NCI-H2227 (cell line): ENCODE measurements at regions not wholly inside any gene's neighbourhood (a gene's known extent, or its start where the extent isn't known, plus 50 kb on each side); places are given as distances from the start of the nearest gene placed in this dataset.
"Not testable (repeated sequence)": the region's sequence is repeated elsewhere in the genome, so short reads cannot be mapped to it uniquely, and the experiment has no call there.

ENCODE experiments used
- DNase-seq: peaks from one replicate; lab custom pipeline; 2025; ENCODE audit not compliant: unreplicated experiment; lab: John Stamatoyannopoulos, UW

DNA sequence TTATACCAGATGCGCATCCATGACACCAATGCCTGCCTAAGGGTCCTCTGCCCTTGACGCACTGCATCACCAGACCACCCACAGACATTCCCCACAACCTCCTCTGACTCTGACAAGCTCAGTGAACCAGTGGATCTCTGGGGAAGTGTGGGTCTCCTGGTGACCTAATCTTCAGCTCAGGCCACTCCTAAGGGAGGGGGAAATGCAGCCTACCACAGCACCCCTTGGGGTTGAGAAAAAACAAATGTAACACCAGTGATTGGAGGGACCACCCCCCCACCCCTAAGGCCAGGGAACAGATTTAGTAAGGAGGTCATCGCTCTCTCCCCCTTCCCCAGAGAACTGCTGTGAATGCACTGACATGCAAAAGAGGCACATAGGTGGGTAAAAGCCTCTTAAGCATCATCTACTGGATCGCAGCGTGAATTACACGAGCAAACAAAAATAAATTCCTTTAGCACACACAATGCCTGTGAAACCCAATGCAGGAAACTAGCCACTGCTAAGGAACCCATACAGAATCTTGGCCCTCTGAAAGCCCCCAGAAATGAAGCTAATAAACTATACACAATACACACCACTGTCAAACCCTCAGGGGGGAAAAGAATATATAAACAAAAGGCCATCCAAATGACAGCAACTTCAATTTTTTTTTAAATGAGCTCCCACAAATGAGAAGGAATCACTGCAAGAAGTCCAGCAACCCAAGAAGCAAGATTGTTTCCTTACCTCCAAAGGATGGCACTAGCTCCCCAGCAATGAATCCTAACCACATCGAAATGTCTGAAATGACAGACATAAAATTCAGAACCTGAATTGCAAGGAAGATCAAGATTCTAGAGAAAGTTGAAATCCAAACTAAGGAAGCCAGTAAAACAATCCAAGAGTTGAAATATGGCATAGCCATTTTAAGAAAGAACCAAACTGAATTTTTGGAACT, 513.7 kb upstream of the PTGER4 start:
- no peak for DNase-seq

DNA sequence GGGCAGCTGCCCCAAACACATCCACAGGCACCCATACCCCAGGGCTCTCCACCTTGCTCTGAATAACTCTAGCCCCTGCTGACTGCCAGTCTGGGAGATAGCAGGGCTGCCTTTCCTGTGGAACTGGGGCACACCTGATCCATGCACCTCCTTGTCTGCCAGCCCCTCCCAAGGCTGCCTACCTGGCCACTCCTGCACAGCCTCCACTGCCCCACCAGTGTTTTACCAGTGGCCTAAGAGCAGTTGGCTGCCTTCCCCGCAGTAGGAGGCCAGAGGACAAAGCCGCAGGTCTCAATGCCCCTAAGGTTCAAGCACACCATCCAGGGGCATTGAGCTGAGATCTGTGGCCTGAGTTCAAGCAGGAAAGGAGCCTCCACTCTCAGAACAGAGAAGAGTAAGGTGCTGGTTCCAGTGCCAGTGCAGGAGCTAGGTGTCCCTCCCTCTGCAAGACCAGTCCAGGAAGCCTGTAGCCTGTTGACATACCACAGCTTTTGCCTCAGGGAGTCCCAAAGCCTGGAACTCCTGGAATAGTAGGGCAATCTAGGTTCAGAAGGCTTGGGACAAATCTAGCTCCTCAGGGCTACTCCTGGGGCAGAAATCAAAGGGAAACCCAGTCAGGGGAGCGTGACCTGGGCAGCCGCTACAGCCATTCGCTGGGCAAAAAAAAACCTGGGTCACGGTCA, 514.5 kb upstream of the PTGER4 start:
- DNase-seq, result no peak

DNA sequence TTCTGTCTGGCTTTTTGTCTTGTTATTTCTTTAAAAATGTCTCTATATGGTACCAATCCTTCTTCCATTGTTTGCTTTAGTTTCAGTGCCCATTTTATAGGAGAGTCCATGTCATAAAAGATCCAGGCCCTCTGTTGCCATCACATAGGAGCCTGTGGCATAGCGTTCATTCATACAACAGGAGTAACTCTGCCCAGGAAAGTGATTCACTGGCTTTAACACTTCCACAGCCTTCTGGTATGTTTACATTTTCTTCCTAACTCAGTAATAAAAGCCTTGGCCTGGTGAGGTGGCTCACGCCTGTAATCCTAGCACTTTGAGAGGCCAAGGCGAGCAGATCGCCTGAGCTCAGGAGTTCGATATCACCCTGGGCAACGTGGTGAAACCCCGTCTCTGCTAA, 519.3 kb upstream of the PTGER4 start:
- DNase-seq, result no peak

DNA sequence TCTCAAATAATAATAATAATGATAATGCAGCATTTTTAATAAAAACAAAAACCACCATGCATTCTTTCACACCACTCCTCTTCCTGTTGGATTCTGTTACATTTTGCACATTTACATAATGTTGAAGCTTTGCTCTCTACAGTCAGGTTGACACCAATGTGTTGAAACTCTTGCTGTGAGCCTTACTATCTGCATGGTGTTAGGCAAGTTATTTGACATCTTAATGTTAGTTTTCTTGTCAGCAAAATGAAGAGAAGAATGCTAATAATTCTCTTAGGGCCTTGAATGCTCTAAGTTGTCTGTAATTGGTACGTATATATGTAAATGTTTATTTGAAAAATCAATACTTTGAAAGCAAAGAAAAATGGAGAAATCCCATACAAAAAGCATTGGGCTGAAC, 525.5 kb upstream of the PTGER4 start:
- DNase-seq, result no peak

DNA sequence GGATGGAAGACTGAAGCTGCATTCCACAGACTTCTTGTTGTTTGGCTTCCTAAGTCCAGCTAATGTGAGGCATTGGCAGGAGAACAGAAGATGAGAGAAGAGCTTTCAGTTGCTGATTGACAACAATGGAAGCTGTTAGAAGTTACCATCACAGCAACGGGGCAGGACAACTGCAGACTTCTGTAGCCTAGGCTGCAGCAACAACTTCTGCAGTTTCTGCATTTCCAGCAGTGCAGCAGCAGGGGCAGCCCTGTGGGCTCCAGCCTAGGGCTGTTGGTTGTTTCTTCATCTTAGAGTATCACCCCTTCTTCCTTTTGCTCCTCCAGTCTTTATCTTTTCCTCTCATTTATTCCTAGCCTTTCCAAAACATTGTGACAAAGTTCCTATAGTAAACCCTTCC, 528.8 kb upstream of the PTGER4 start:
- no peak for DNase-seq

DNA sequence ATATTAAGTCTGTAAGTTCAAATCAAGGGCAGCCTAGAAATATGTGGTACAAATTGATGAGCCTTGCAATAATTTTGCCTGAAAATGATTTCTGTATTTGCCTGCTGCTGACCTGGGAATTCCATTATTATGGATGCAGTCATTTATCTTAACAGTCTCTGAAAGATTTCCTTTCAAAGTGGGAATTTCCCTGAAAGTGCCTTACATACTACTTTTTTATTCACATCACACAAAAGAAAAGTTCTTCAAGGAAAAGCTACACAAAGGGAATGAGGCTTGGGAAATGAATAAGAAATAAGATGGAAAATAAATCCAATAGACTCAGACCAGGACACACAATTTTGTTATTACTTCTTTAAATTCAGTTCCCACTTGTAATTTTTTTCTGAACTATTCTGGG, 537.8 kb upstream of the PTGER4 start:
- no peak for DNase-seq

DNA sequence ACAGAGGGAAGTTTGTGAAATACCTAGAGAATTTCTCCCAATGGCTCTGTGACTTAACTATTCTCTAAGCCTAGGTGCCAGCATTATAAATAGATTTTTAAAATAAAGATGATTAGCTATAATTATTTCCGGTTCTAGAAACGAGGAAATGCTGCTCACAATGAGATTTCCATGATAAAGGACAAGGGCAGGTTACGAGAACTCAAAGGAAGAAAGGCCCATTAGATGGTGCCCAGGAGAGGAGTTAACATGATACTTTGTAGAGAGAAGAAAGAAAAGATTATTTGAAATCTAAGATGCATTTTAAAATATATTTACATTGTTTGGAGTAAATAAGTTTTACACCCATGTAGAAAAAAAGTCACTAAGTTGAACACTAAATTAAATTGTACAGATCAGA, 538.3 kb upstream of the PTGER4 start:
- no peak for DNase-seq

DNA sequence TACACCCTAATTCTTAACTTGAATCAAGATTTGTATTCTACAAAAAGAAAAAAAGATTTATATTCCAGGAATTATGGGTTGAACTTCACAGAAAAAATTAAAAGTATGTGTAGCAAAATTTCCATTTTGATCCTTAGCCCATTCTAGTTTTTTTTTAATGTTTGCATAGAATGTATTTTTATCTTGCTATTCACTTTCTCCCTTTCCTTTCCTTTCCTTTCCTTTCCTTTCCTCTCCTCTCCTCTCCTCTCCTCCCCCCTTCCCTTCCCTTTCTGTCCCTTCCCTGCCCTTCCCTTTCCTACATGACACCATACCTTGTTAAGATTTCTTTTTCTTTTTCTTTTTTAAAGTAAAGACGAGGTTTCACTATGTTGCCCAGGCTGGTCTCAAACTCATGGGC, 542.5 kb upstream of the PTGER4 start:
- no peak for DNase-seq

DNA sequence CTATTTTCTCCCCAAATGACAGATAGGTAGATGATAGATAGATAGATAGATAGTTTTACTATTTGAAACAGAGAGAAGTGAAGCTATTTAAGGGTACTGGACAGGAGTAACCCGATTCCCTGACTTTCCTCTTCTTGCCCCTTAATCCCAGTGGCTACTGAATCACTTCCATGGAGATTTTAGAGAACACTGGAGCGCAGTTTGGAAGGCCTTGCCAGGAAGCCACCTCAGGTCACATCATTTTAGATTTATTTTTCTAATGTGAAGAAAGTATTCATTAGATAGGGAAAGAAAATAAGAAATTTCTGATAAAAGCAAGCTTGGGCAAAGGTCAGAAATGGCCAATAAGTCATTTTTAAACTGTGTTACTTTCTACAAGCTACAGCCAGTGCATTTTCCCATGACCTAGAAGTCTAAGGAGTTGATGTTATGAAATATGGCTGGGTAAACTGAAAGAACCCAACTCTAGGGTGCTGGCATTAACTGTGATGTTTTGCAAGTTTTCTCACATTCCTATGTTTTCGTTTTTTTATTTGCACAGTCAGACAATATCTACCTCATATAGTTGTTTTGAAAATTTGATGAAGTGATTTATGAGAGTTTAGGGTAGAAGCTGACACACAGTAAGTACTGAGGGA, 544.7 kb upstream of the PTGER4 start:
- no peak for DNase-seq

DNA sequence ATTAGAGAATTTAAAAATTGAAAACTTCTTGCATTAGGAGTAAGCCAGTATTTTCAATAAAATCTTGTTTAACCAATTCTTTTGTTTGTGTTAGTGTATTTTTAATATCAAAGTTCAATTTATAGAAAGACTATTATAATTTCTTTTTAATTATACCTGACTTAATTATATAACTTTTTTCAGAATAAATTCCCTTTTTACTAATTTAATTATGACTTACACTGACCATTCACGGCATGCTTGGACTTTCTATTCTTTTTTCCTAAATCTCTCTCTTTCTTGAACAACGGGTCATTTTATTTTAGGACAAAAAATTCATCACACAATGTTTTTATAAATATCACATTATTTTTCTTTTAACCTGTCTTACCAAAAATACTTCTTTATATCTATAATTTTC, 555.3 kb upstream of the PTGER4 start:
- DNase-seq, result no peak

DNA sequence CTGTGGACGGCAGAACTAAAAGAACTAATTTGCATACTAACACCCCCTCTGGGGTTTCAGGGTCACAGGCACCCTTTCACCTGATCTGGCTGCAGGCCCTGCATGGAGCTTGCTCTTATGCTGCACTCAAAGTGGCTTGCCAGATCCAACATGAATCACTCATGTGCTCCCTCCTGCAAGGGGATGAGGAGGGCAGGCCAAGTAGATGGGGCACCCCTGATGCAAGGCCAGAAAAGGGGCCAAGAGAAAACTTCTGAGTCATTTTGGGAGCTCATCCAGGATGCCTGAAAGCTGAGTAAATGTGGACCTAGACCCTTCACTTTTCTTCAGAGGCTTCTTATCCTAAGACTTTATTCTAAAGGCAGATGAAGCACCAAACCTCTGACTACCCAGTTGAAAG, 558.5 kb upstream of the PTGER4 start:
- DNase-seq, result no peak

DNA sequence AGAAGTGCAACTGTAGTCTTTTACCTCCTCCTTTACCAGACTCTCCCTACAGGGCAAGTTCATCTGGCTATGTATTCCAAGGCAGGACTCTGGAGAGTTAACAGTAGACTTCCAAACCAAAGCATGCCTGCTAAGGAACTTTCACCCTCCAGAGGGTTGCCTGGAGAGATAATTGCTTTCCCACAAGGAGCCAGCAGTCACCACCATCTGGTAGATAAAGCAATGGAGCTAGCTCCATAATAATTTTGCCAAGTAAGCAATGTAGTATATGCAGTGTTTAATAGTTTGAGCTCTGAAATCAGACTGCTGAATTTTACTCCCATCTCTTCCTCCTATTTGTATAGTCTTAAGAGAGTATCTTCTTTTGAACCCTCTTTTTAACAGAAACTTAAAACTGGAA, 566.8 kb upstream of the PTGER4 start:
- no peak for DNase-seq

DNA sequence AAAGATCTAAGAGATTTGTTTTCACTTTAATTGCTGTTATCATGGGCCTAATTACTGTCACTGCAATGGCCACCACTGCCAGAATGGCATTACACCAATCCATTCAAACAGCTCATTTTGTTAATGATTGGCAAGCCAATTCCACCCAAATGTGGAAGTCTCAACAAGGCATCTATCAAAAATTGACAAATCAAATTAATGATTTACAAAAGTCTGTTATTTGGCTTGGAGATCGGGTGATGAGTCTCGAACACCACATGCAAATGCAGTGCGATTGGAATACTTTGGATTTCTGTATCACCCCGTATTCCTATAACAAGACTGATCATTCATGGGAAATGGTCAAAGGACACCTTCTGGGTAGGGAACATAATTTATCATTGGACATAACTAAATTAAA, 568.7 kb upstream of the PTGER4 start:
- DNase-seq, result not testable (repeated sequence)

DNA sequence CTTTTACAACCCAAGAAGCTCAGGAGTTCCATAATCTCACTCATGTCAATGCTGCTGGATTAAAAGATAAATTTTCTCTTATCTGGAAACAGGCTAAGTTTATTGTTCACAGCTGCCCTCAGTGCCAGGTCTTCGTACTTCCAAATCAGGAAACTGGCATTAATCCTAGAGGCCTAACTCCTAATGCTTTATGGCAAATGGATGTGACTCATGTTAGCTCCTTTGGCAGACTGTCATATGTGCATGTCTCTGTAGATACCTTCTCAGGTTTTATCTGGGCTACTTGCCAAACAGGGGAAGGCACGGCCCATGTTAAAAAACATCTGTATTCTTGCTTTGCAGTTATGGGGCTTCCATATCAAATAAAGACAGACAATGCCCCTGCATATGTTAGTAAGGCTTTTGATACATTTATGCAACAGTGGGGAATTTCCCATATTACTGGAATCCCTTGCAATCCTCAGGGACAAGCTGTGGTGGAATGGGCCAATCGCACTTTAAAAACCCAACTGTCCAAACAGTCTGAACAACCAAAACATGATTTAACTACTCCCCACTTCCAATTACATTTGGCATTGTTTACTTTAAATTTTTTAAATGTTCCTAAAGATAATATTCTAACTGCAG, 570.8 kb upstream of the PTGER4 start:
- not testable (repeated sequence) for DNase-seq

DNA sequence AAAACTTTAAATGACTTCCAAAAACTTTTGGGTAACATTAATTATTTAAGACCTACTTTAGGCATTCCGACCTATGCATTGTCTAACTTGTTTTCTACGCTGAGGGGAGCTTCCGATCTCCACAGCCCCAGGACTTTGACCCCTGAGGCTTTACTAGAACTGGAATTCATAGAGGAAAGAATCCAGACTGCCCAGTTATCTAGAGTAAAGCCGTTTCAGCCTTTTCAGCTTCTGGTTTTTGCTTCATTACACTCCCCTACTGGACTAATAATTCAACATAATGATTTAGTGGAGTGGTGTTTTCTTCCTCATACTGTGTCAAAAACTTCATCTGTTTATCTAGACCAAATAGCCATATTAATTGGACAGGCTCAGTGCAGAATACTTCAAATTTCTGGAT, 571.9 kb upstream of the PTGER4 start:
- DNase-seq, result not testable (repeated sequence)

DNA sequence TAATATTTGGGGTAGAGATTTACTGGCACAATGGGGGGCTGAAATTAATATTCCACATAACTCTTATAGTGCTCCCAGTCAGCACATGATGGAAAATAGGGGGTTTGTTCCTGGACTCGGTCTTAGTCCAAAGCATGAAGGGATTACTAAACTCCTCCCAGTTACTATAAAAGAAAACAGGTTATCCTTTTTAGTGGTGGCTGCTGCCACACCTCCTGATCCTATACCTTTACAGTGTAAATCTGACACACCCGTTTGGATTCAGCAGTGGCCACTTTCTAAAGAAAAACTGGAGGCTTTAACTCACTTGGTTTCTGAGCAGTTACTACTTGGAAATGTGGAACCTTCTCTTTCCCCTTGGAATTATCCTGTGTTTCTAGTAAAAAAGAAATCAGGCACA, 572.9 kb upstream of the PTGER4 start:
- no peak for DNase-seq

DNA sequence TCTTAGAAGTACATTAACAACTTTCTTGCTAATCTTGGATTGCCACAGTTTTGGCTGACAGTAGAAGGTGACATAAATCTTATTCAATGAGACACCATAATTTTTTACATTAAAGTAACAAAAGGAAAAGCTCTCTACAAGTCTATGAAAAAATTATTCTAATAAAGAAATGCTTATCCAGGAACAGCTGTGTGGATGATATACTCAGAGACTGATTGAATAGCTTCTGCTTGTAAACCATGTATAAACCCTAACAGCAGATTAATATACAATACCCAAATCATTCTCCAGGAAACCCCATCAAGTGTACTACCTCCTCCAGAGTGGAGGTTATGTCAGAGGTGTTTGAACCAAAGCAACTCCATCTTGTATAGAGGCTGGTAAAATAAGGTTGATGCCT, 581.4 kb upstream of the PTGER4 start:
- no peak for DNase-seq

DNA sequence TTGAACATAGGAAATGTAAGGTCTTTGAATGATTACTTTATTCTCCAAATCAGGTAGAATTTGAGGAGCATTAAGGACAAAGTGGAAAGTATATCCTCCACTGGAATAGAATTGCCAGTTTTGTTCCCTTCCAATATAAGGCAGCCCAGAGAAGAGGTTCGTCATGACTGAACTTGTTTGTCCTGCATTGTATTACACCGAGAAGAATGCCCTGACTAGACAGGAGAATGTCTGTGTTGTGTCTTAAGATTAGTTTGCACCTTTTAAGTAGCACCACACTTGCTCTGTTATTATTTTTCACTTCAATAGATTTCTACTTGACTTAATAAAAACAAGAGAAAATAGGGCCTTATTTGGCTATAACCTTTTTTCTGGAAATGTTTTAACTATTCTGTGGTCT, 586.2 kb upstream of the PTGER4 start:
- DNase-seq, result no peak

DNA sequence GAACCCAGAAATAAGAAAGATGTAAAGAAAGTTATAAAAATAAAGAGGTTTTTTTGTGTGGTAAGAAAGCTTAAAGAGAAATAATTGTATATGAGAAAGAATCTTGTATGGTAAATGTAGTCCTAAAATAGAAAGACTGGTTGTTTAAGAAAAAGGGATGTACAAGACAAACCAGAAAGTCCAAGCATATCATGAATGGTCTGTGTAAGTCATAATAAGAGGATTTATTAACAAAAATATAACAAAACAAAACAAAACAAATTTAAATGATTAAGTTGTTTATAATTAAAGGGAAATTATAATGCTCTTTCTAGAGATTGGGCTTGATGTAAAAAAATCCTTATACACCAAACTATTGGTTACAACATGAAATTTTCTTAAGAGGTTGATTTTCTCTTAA, 590.4 kb upstream of the PTGER4 start:
- no peak for DNase-seq

DNA sequence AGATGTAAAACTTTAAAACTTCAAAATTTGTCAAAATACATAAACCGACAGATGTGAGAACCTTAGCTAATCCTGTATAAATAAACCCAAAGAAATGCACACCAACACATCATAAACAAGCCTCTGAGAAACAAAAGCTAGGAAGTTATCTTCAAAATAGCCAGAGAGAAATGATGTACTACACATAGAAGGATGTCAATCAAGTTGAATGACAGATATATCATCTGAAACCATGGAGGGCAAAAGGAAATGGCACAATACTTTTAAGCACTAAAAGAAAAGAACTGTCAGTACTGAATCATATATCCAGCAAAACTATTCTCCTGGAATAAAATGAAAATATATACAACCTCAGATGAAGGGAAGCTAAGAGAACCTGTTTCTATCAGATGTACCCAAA, 595.1 kb upstream of the PTGER4 start:
- DNase-seq, result no peak

DNA sequence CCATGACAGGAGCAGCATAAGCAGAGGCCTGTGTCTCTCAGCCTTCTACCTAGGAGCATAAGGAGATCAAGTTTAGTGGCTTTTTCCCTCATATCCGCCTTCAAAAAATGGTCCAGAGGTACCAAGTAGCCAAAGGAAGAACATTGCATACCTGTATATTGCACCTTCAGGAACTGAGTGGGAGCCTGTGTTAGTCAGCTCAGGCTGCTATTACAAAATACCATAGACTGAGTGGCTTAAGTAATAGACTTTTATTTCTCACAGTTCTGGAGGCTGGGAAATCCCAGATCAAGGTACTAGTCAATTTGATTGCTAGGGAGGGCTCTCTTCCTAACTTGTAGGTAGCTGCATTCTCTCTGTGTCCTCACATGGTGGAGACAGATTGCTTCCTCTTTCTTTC, 597.4 kb upstream of the PTGER4 start:
- DNase-seq, result no peak

DNA sequence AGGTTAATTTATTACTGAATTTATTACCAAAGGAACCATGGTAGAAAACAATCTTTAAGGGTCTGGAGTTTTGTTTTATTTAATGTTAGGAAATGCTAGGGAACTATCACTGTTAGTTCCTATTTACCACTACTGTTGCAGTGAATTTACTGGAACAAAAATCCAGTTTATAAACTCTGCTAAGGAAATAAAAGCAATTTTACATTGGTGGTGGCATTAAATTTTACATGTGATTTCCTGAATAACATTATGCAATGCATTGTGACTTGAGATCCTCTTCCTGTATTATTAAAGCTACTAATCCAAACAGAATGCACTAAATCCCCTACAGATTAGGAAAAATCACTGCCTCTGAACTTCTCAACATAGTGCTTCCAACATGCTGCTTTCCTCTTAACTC, 599.5 kb upstream of the PTGER4 start:
- DNase-seq, result no peak
